Urothelium cell line (cell line): ENCODE measurements at regions not wholly inside any gene's neighbourhood (a gene's known extent, or its start where the extent isn't known, plus 50 kb on each side); places are given as distances from the start of the nearest gene placed in this dataset.

Source experiments
- DNase-seq: peaks from one replicate; pipeline ENCODE4 v3.0.0; 2011; ENCODE audit warnings: low spot score, mixed read lengths
- FAIRE-seq: peaks from 2 replicates; lab custom pipeline; 2011; peaks lifted over from hg19 to GRCh38; lab: Jason Lieb, UNC

DNA sequence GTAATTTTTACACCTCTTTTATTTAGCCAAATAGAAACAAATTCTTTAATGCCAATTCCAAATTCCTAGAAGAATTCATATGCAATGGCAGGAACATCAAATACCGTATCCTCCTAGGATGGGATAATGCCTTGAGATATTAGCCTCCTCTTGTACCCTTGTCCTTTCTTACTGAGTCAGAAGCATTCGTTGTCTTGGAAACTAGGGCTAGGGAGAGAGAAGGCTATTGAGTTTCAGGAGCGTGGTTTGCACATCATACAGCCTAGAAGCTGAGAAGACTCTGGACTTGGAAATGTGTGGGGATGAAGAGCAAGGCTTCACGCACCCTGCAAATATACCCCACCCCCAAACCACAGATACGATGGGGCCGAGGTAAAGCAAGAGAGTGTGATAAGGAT is 300.7 kb downstream of the SP3 start:
- FAIRE-seq: no peak

DNA sequence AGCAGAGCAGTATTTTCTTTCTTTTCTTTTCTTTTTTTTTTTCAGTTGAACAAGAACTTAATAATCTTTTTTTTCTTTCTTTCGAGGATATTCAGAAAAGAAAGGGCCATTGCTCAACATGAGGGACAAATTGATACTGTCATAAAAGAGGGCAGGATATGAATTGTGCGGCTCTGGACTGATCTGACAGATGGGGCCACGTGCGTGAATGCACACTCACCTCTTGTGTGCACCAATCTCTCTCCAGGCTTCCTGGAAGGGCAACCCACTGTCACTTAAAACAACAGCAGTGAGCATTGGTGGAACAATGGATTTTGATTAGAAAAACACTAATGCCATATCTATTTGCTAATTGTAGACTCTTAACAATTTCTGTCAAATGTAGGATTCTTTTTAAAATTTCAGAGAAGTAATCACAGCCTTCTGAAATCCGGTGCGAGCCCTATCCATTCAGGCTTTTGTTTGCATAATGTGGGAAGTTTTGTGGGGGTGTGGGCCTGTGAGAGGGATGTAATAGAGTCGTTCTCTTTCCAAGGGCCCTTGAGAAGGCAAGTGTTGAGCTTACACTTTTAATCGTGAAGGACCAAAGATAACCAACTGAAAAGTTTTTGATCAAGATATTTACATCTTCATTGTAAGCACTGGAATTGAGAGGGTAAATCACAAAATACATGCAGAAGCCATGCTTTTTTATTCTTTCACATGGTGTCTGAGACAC is 298.8 kb downstream of the SP3 start:
- DNase-seq (no peak), FAIRE-seq (no peak)

More for the DNA sequence above, 300.7 kb downstream of the SP3 start:
- no peak for DNase-seq

DNA sequence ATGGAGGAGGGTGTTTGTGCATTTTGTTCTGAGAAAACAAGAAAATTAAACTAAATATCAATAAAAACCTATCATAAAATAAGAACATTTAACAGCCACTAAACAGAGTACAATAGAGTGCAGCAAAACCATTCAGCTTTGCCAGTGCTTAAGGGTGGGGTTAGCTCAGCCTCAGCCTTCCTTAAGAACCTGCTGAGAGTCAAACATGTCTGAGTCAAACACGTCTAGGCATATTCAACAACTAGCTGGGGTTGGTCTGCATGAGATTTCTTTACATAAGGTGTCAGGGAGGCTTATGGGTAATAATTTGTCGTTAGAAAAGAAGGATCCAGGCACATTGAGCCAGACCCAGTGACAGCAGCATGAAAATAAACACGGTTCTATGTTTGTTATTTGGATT is 298.2 kb downstream of the SP3 start:
- FAIRE-seq (no peak), DNase-seq (no peak)

- FAIRE-seq (no peak), DNase-seq (no peak)
Observed at GRCh38 chr2:173667415-173667814, 297.8 kb downstream of the SP3 start.

DNA sequence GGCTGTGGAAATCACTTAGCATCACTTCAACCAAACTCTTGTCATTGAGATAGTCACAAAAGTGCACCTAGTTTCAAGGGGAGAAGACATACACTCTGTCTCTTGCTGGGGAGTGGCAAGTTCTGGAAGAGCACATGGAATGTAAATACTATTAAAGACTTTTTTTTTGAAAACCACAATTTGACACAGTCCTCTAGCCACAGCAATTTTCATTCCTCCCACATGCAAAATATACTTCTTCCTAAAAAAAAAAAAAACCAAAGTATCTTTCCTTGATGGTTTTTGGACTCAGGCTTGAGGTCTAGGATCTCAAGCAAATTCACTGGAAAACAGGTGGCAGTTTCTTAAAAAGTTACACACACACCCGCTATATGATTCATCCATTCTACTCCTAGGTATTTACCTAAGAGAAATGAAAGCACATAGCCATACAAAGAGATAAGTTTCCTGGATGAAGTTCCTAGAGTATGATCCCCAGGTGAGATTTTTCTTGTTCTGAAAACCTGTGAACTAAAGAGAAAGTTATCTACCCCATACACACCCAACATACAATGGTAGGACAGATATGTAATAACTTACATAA is 295.8 kb downstream of the SP3 start:
- FAIRE-seq: no peak
- DNase-seq: no peak

DNA sequence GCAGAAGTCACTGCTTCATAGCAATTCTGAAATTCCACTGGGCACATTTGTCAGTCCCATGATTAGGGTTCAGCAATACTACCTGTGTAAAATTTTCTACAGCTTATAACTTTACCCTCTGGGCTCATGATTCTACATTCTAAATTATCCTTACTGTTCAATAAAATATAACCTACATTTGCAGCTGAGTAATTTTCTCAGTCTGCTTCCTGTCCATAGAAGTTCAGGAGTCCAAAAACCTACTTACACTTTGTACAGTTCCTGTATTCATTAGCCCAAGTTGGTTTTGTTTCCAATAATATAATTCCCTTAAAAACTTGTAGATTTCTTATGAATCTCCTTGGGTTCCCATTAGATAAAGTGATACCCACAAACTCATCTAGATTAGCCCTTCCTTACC is 295.3 kb downstream of the SP3 start:
- FAIRE-seq (no peak), DNase-seq (no peak)

DNA sequence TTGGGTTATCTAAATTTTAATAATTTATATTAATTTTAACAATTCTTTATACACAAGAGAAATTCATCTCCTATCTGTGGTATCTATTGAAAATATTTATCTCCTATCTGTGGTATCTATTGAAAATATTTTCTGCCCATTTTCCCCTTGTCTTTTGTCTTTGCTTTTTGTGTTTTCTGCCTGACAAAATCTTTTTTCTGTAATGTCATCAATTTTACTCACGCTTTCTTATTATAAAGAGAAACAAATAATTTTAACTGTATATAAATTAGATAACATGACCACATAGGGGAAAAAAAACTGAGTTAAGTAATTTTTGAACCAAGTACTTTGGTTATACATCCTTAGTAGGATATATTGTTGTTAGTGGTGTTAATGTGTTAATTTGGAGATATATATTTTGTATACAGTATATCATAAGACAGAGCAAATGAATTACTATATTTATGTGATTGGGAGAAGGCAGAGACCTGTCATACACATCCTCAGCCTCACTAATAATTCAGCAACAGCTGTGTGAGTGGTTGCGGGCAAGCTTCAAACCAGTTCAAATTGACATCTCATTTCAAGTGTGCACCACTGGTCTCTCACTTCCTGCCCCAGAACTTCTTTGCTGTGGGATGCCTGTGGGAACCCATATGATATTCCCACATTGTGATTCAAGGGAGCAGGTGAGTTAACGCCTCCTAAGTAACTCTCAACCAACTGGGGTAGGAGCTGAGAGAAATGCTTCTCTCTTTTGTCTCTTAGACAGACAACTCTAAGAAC is 292.4 kb downstream of the SP3 start:
- DNase-seq (no peak), FAIRE-seq (no peak)

GRCh38 chr2:173673640-173674039 is 291.5 kb downstream of the SP3 start:
- DNase-seq: no peak
- no peak for FAIRE-seq

GRCh38 chr2:173676647-173677046 is 288.5 kb downstream of the SP3 start:
- FAIRE-seq (no peak), DNase-seq (no peak)

DNA sequence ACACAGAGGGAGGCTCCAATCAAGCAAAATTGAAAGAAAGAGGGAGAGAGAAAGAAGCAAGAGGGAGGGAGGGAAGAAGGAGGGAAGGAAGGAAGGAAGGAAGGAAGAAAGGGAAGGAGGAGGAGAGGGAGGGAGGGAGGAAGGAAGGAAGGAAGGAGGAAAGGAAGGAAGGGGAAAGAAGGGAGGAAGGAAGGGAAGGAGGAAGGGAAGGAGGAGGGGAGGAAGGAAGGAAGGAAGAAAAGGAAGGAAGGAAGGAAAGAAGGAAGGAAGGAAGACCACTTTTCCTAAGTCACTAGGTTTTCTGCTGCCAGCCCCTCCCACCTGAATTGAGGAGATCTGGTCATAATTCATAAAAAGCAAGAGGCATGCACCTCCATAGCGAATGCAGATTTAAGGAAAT is 287.0 kb downstream of the SP3 start:
- DNase-seq: no peak
- FAIRE-seq: no peak

DNA sequence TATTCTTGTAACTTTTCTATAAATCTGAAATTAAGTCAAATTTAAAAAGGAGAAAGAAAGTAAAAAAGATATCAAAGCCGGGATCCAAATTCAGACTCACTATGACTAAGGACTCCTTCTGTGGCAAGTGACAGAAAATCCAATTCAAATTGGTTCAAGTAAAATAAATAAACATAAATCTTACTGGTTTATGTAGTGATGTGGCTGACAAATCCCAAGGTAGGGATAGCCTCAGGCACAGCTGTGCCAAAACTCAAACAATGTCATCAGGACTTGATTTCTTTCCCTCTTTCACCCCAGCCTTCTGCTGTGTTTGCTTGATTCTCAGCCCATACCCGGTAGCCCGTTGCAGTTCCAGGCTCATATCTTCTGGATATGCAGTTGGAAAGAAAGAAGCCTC is 284.6 kb downstream of the SP3 start:
- FAIRE-seq (no peak), DNase-seq (no peak)

- DNase-seq (no peak), FAIRE-seq (no peak)
Observed at GRCh38 chr2:173681881-173682650, 283.1 kb downstream of the SP3 start.

GRCh38 chr2:173684896-173685459 is 280.2 kb downstream of the SP3 start:
- DNase-seq: no peak
- no peak for FAIRE-seq

- DNase-seq: no peak
- FAIRE-seq: no peak
Observed at GRCh38 chr2:173690349-173690748, 274.8 kb downstream of the SP3 start.

DNA sequence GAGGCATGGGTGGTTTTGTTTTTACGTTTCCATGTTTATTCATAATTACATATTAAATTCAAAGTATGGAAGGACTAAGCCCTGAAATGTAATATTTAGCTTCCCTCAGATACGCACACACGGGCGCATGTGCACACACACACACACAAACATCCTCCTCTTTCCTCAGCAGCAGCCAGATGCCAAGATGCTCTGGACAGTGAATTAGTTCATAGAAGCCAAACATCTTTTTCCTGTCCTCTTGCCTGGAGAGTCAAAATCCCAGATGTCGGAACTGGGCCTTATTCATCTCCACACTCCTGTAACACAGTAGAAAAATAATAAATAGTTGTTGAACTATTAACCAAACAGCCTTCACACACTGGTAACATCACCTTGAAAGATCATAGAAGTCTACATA is 273.1 kb downstream of the SP3 start:
- DNase-seq: no peak
- no peak for FAIRE-seq

DNA sequence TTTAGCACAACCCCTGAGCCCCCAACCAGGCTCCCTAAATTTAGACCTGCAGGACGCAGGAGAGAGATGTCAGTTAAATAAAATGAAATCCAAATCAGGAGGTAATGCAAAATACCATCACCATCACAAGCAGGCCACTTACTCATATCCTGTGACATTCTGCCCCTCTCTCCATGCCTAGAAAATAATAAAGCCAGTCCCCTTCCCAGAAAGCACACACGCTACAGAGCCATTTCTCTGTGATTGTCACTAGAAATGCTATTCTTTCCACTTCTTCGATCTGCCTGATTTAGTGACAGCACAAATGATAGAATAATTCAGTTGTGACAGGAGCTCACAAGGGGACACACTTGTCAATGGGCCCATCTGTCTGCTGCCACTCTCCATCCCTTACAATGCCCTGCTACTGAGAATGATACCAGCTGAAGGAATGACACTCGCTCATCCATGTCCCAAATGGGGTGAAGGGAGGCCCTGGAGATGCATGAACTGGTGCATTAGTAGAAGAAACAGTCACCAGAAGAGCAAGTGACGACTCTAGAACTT is 272.1 kb downstream of the SP3 start:
- FAIRE-seq (no peak), DNase-seq (no peak)

DNA sequence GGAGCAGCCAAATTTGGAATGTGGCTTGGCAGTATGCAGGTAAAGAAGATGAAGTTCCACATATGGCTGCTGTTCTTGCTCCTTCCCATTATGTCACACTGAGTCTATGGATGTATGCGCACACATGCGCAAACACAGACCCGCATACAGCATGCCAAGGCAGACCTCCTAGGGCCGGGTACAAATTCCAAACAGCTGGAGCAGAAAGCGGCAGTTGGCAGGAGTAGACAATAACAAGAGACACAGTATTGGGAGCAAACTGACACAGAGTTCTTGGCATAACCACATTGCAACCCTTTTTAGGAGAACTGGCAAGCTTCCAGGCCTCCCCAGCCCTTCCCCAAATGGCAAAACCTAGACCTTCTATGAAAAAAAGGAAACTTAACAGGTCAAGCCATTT is 268.9 kb downstream of the SP3 start:
- no peak for DNase-seq
- no peak for FAIRE-seq

GRCh38 chr2:173697929-173698328 is 267.2 kb downstream of the SP3 start:
- FAIRE-seq (peak; percentile 99), DNase-seq (no peak)

- no peak for DNase-seq
- no peak for FAIRE-seq
Observed at GRCh38 chr2:173705656-173706055, 259.5 kb downstream of the SP3 start.

GRCh38 chr2:173706936-173707335 is 258.2 kb downstream of the SP3 start:
- FAIRE-seq (no peak), DNase-seq (no peak)

DNA sequence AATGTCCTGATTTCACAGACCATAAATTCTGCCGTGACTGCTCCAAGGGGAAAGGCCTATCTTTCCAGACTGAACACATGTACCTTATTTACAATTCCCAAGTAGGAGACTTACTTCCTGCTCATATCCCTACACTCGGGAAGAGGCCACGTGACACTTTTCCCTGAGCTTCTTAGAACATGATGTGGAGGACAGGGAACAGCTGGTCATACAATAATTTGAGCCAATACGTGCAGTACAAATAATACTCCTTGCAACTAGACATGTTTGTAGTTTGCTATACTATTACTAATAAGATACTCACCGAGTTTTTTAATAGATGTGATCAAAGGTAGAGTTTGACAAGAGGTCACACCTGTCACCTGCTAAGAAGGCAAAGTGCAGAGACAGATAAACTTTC is 256.4 kb downstream of the SP3 start:
- FAIRE-seq (no peak), DNase-seq (no peak)
